Hypothalamus (tissue), 51 donors: ENCODE measurements at regions not wholly inside any gene's neighbourhood (a gene's known extent, or its start where the extent isn't known, plus 50 kb on each side); places are given as distances from the start of the nearest gene placed in this dataset.
A peak's percentile ranks its signal among the peaks of the same experiment; 100 is the strongest.

ENCODE experiments used
- DNase-seq, 51 donors: peaks; one replicate each; lab custom pipeline; 2025; lab: John Stamatoyannopoulos, UW

- no peak for DNase-seq
These were observed 88.6 kb upstream of the SPRED1 start for GRCh38 chr15:38164061-38164460.

GRCh38 chr15:38164507-38164906 lies 88.1 kb upstream of the SPRED1 start:
- DNase-seq = no peak

GRCh38 chr15:38168467-38169070 lies 84.1 kb upstream of the SPRED1 start:
- no peak for DNase-seq

GRCh38 chr15:38171973-38172372 lies 80.7 kb upstream of the SPRED1 start:
- no peak for DNase-seq

GRCh38 chr15:38174691-38175090 lies 77.9 kb upstream of the SPRED1 start:
- DNase-seq = peak in 2 of 51 donors; percentile 11 to 17

- DNase-seq = no peak
These were observed 76.5 kb upstream of the SPRED1 start for GRCh38 chr15:38176155-38176554.

GRCh38 chr15:38176691-38177090 lies 75.9 kb upstream of the SPRED1 start:
- DNase-seq = no peak

GRCh38 chr15:38182900-38183299 lies 69.7 kb upstream of the SPRED1 start:
- DNase-seq = peak in 1 of 51 donors; percentile 17

GRCh38 chr15:38186507-38186906 lies 66.1 kb upstream of the SPRED1 start:
- no peak for DNase-seq

GRCh38 chr15:38187630-38188313 lies 64.9 kb upstream of the SPRED1 start:
- no peak for DNase-seq

- DNase-seq = no peak
These were observed 62.9 kb upstream of the SPRED1 start for GRCh38 chr15:38189671-38190295.

GRCh38 chr15:38190501-38190900 lies 62.1 kb upstream of the SPRED1 start:
- DNase-seq = no peak

- no peak for DNase-seq
These were observed 60.1 kb upstream of the SPRED1 start for GRCh38 chr15:38192496-38192895.

GRCh38 chr15:38193496-38193895 lies 59.1 kb upstream of the SPRED1 start:
- no peak for DNase-seq

GRCh38 chr15:38195191-38195901 lies 57.3 kb upstream of the SPRED1 start:
- peak in 1 of 51 donors; percentile 15 for DNase-seq

GRCh38 chr15:38196076-38196475 lies 56.6 kb upstream of the SPRED1 start:
- DNase-seq = no peak

- DNase-seq = no peak
These were observed 55.1 kb upstream of the SPRED1 start for GRCh38 chr15:38197553-38197952.

GRCh38 chr15:38201714-38202113 lies 50.9 kb upstream of the SPRED1 start:
- no peak for DNase-seq

GRCh38 chr15:38202361-38202760 lies 50.3 kb upstream of the SPRED1 start:
- DNase-seq = no peak
